OCI-LY7 (cell line): ENCODE measurements at regions not wholly inside any gene's neighbourhood (a gene's known extent, or its start where the extent isn't known, plus 50 kb on each side); places are given as distances from the start of the nearest gene placed in this dataset.

ENCODE experiments used
- BruUV-seq: library from RNA; stranded (reverse); fragments of 400-500 nt; replicated peaks from 2 replicates; lab custom pipeline; 2021; lab: Mats Ljungman, UMichigan
- CTCF ChIA-PET: fragments of 300-600 bp; sonication (Branson Sonifier 250); formaldehyde crosslinking; loops from one replicate; lab custom pipeline; 2022; ENCODE audit warnings: antibody characterized with exemption; ENCODE audit not compliant: unreplicated experiment; lab: Charles Lee
- POLR2A ChIA-PET: fragments of 300-600 bp; sonication (Branson Sonifier 250); formaldehyde crosslinking; loops from one replicate; lab custom pipeline; 2022; ENCODE audit warnings: antibody characterized with exemption; lab: Charles Lee
- DNase-seq: peaks from one replicate; pipeline ENCODE4 v3.0.0-alpha.2; 2015; ENCODE audit warnings: low spot score
- H2AFZ ChIP-seq: fragments of 200-600 bp; sonication (generic), shearing (Covaris generic); 2 replicates; pipeline ENCODE4 v1.6.1; 2014; ENCODE audit warnings: mild to moderate bottlenecking, antibody characterized with exemption, low read length, moderate library complexity
- H3K27ac ChIP-seq: fragments of 200-600 bp; sonication (generic); 2 replicates; pipeline ENCODE4 v1.5.1; 2014; ENCODE audit warnings: mixed run types, low read depth, mild to moderate bottlenecking, moderate library complexity, low read length, inconsistent platforms; ENCODE audit not compliant: poor library complexity, severe bottlenecking
- H3K36me3 ChIP-seq: fragments of 200-600 bp; sonication (generic); 2 replicates; pipeline ENCODE4 v1.6.1; 2014; ENCODE audit warnings: mild to moderate bottlenecking, antibody characterized with exemption, low read length, moderate library complexity, mixed read lengths; ENCODE audit not compliant: insufficient read depth
- H3K4me1 ChIP-seq: fragments of 200-600 bp; sonication (generic); 2 replicates; pipeline ENCODE4 v1.5.1; 2014; ENCODE audit warnings: mild to moderate bottlenecking, low read length; ENCODE audit not compliant: insufficient read depth, poor library complexity, severe bottlenecking
- H3K4me2 ChIP-seq: fragments of 200-600 bp; sonication (generic); 2 replicates; pipeline ENCODE4 v1.6.1; 2014; ENCODE audit warnings: mild to moderate bottlenecking, low read length
- H3K4me3 ChIP-seq: fragments of 200-600 bp; sonication (generic); 2 replicates; pipeline ENCODE4 v1.5.1; 2014; ENCODE audit warnings: mild to moderate bottlenecking, low read depth, low read length; ENCODE audit not compliant: poor library complexity, severe bottlenecking
- H3K79me2 ChIP-seq: fragments of 200-600 bp; sonication (generic); 2 replicates; pipeline ENCODE4 v1.6.1; 2016; ENCODE audit warnings: low read depth, mild to moderate bottlenecking, low read length, moderate library complexity, mixed read lengths; ENCODE audit not compliant: insufficient read depth
- H3K9me2 ChIP-seq: fragments of 200-600 bp; sonication (generic); 2 replicates; pipeline ENCODE4 v1.6.1; 2016; ENCODE audit warnings: mild to moderate bottlenecking, low read length, mixed read lengths; ENCODE audit not compliant: insufficient read depth
- H3K9me3 ChIP-seq: fragments of 200-600 bp; sonication (generic); 2 replicates; pipeline ENCODE4 v1.6.1; 2014; ENCODE audit warnings: mild to moderate bottlenecking, mixed run types, low read length, mixed read lengths
- H4K20me1 ChIP-seq: fragments of 200-600 bp; sonication (generic); 2 replicates; pipeline ENCODE4 v1.6.1; 2014; ENCODE audit warnings: mild to moderate bottlenecking, antibody characterized with exemption, low read length, moderate library complexity, mixed read lengths; ENCODE audit not compliant: insufficient read depth
- CTCF ChIP-seq: fragments of 200-600 bp; sonication (generic); conservative IDR thresholded peaks from 2 replicates; pipeline ENCODE4 v1.5.1; 2014; ENCODE audit warnings: mild to moderate bottlenecking, antibody characterized with exemption, low read length, moderate library complexity, mixed read lengths
- EZH2phosphoT487 ChIP-seq: fragments of 200-600 bp; sonication (generic); IDR thresholded peaks from 2 replicates; pipeline ENCODE4 v1.6.1; 2018; ENCODE audit warnings: low read depth, borderline replicate concordance, mild to moderate bottlenecking, mixed run types, antibody characterized with exemption, low read length, moderate library complexity, mixed read lengths
- intact Hi-C: fragments of 100-400 bp; cut with micrococcal nuclease; formaldehyde crosslinking; loops from one replicate; pipeline ENCODE4 v1.10.0; 2022; ENCODE audit not compliant: unreplicated experiment

- no peaks in the 10 kb centered on the region for H3K79me2 ChIP-seq
- H3K4me3 ChIP-seq, result no peak overlapping the region
- no peak overlapping the region for H3K4me2 ChIP-seq
- no peaks in the 10 kb centered on the region for H3K9me3 ChIP-seq
- no peaks in the 10 kb centered on the region for H4K20me1 ChIP-seq
- no TSS peak for BruUV-seq
- TF ChIP-seq EZH2phosphoT487, result no peak
- no peak for TF ChIP-seq CTCF
- ChIA-PET CTCF (no interaction called here), POLR2A (interaction anchor here (0.7 to 2.6 kb wide), 5 partner anchors 10 to 342 kb away, joined by 3 to 9 read pairs (median 4); no protein-coding TSS in a partner anchor)
- peaks cover 29% of the 10 kb centered on the region for H3K4me1 ChIP-seq
- H3K36me3 ChIP-seq, result no peaks in the 10 kb centered on the region
- no peaks in the 10 kb centered on the region for H3K9me2 ChIP-seq
- H2AFZ ChIP-seq, result no peak overlapping the region
- DNase-seq, result no peak
- H3K27ac ChIP-seq, result no peak overlapping the region
- intact Hi-C loops, result no loop called here
Measured at GRCh38 chr10:62738916-62739315, 65.6 kb upstream of the ADO start.

DNA sequence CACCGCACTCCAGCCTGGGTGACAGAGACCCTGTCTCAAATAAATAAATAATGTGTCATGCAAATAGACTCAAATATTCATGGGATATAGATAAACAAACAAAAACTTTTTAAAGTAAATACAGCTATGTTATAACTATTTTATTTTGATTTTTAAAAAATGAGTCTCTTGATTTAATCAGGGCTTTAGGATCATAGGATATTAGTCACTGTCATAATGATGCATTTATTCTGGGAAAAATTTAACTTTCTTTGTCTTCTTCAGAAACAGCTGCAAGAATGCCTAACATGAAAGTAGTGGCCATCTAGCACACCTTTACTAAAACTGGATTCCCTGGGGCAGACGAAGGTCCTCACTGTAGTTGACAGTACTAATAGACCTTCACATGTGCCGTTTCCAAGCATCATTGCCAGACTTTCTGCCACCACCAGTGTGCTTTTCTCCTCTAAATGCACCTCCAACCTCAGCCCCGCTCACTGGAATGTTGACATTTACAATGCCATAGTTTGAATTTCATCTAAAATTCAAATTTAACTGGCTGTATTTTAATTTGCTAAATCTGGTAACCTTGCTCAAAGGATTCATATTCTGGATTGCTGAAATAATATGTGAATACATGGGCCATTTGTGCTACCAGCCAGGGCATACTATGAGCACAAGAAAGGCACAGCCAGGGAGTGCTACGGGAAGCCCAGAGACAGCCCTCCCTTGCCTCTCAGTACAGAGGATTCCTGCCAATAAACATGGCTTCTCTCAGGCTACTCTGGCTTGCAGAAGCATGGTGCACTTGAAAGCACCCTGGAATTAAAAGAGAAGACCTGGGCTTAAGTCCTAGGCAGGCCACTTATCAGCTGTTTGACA, 63.4 kb upstream of the ADO start:
- POLR2A ChIA-PET, result interaction anchor here (0.6 to 2.6 kb wide), 3 partner anchors 8 to 200 kb away, joined by 3 to 9 read pairs (median 4); no protein-coding TSS in a partner anchor
- intact Hi-C loops, result no loop called here
- Histone ChIP-seq H3K9me3 (no peaks in the 10 kb centered on the region), H3K27ac (no peak overlapping the region), H3K4me3 (no peak overlapping the region), H3K36me3 (no peaks in the 10 kb centered on the region), H3K9me2 (no peaks in the 10 kb centered on the region), H2AFZ (no peak overlapping the region), H3K4me2 (no peak overlapping the region), H3K4me1 (peaks cover 13% of the 10 kb centered on the region), H3K79me2 (no peaks in the 10 kb centered on the region), H4K20me1 (no peaks in the 10 kb centered on the region)
- BruUV-seq, result no TSS peak
- TF ChIP-seq EZH2phosphoT487, result no peak
- TF ChIP-seq CTCF, result no peak
- CTCF ChIA-PET, result no interaction called here
- no peak for DNase-seq

- Histone ChIP-seq H3K4me3 (no peak overlapping the region), H2AFZ (no peak overlapping the region), H3K4me1 (peaks cover 9% of the 10 kb centered on the region), H3K4me2 (no peak overlapping the region), H3K9me2 (no peaks in the 10 kb centered on the region), H3K79me2 (no peaks in the 10 kb centered on the region), H3K9me3 (no peaks in the 10 kb centered on the region), H3K27ac (no peak overlapping the region), H3K36me3 (no peaks in the 10 kb centered on the region), H4K20me1 (no peaks in the 10 kb centered on the region)
- POLR2A ChIA-PET, result no interaction called here
- DNase-seq, result no peak
- TF ChIP-seq CTCF, result no peak
- no TSS peak for BruUV-seq
- CTCF ChIA-PET, result no interaction called here
- intact Hi-C loops, result no loop called here
Measured at GRCh38 chr10:62741996-62742395, 62.5 kb upstream of the ADO start.
